GM12878 (cell line): ENCODE measurements at regions not wholly inside any gene's neighbourhood (a gene's known extent, or its start where the extent isn't known, plus 50 kb on each side); places are given as distances from the start of the nearest gene placed in this dataset.

Experiments
- BACH1 ChIP-seq: fragments of 450-650 bp; IDR thresholded peaks from 2 replicates; pipeline ENCODE4 v1.6.1; 2017; ENCODE audit warnings: mild to moderate bottlenecking, borderline replicate concordance
- CHD4 ChIP-seq: fragments of 200-600 bp; sonication (generic); IDR thresholded peaks from 2 replicates; pipeline ENCODE4 v1.6.1; 2016; ENCODE audit warnings: mild to moderate bottlenecking
- EED ChIP-seq: sonication (generic); IDR thresholded peaks from 2 replicates; pipeline ENCODE4 v1.6.1; 2016; ENCODE audit warnings: antibody characterized with exemption, low read depth
- GABPA ChIP-seq: IDR thresholded peaks from 2 replicates; pipeline ENCODE4 v1.6.1; 2014; ENCODE audit warnings: antibody characterized with exemption, low read depth, mild to moderate bottlenecking, inconsistent platforms
- HDAC6 ChIP-seq: fragments of 200-600 bp; sonication (generic); IDR thresholded peaks from one replicate; pipeline ENCODE4 v1.8.0; 2017; ENCODE audit warnings: antibody characterized with exemption; ENCODE audit not compliant: unreplicated experiment
- NFIC ChIP-seq: IDR thresholded peaks from 2 replicates; pipeline ENCODE4 v1.6.1; 2012; ENCODE audit warnings: low read depth, mild to moderate bottlenecking, inconsistent platforms, low read length, moderate library complexity
- RAD21 ChIP-seq: IDR thresholded peaks from 2 replicates; pipeline ENCODE4 v1.6.1; 2011; ENCODE audit warnings: mild to moderate bottlenecking, low read depth, low read length, moderate library complexity; ENCODE audit not compliant: insufficient read depth
- RELA ChIP-seq: fragments of 450-650 bp; IDR thresholded peaks from 2 replicates; pipeline ENCODE4 v1.8.0; 2014; ENCODE audit warnings: borderline replicate concordance; ENCODE audit not compliant: partially characterized antibody
- SIX5 ChIP-seq: IDR thresholded peaks from 2 replicates; pipeline ENCODE4 v1.6.1; 2011; ENCODE audit warnings: mild to moderate bottlenecking, low read depth, low read length, moderate library complexity; ENCODE audit not compliant: severe bottlenecking
- SREBF1 ChIP-seq: IDR thresholded peaks from 2 replicates; pipeline ENCODE4 v1.6.1; 2012; ENCODE audit warnings: mild to moderate bottlenecking, low read length
- ZNF207 ChIP-seq: fragments of 450-650 bp; IDR thresholded peaks from 2 replicates; pipeline ENCODE4 v1.6.1; 2014; ENCODE audit warnings: antibody characterized with exemption, mild to moderate bottlenecking, borderline replicate concordance
- ZNF274 ChIP-seq: IDR thresholded peaks from one replicate; pipeline ENCODE4 v1.8.0; 2011; ENCODE audit not compliant: insufficient read length, insufficient read depth
- TF ChIP-seq, protein P1 (sequence below), 3 experiments: IDR thresholded peaks in 2 of 3; conservative IDR thresholded peaks in 1 of 3; 2 replicates each; pipeline ENCODE4 v1.5.1; 2011; ENCODE audit warnings: low read depth in 3 of 3, low read length in 3 of 3, mild to moderate bottlenecking in 3 of 3, control low read depth in 2 of 3, moderate library complexity in 2 of 3, inconsistent platforms in 1 of 3, mixed read lengths in 1 of 3; ENCODE audit not compliant: control insufficient read depth in 2 of 3, insufficient read depth in 1 of 3; ENCODE audit errors: extremely low read depth in 1 of 3
- TF ChIP-seq, protein P2 (sequence below): fragments of 450-650 bp; formaldehyde crosslinking; IDR thresholded peaks from 2 replicates; pipeline ENCODE4 v1.4.0; 2022; ENCODE audit warnings: mild to moderate bottlenecking, moderate library complexity

DNA sequence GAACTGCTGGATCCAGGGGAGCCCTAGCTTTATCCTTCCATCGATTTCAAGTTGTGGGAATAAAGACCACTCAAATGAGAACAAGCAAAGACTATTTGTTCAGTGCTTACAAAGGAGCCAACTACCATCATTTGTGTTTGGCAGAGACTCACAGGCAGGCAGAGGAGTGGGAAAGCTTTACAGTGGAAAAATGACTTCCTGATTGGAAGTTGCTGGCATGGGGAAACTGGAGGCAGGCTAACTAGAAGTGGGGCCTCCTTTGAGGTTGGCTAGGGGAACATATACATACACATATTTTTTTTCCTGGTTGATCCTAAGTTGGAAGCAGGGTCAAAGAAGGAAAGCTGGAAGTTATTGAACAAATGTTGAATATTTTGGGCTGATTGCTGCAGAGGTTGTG lies 121.7 kb downstream of the ACTBL2 start:
- TF ChIP-seq, protein P1, sequence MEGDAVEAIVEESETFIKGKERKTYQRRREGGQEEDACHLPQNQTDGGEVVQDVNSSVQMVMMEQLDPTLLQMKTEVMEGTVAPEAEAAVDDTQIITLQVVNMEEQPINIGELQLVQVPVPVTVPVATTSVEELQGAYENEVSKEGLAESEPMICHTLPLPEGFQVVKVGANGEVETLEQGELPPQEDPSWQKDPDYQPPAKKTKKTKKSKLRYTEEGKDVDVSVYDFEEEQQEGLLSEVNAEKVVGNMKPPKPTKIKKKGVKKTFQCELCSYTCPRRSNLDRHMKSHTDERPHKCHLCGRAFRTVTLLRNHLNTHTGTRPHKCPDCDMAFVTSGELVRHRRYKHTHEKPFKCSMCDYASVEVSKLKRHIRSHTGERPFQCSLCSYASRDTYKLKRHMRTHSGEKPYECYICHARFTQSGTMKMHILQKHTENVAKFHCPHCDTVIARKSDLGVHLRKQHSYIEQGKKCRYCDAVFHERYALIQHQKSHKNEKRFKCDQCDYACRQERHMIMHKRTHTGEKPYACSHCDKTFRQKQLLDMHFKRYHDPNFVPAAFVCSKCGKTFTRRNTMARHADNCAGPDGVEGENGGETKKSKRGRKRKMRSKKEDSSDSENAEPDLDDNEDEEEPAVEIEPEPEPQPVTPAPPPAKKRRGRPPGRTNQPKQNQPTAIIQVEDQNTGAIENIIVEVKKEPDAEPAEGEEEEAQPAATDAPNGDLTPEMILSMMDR (IDR thresholded peaks at IDR 0.05 in 2 of 3, conservative IDR thresholded peaks at IDR 0.05 in 1 of 3; ENCODE audit: control insufficient read depth in 2 of 3, extremely low read depth in 1 of 3, insufficient read depth in 1 of 3, low read depth in 3 of 3, low read length in 3 of 3): no peak
- no peak for TF ChIP-seq SREBF1
- no peak for TF ChIP-seq GABPA
- no peak for TF ChIP-seq RELA
- TF ChIP-seq EED: no peak
- TF ChIP-seq BACH1: no peak
- no peak for TF ChIP-seq NFIC
- TF ChIP-seq RAD21: no peak
- TF ChIP-seq ZNF274: no peak
- no peak for TF ChIP-seq CHD4
- no peak for TF ChIP-seq HDAC6
- TF ChIP-seq SIX5: no peak
- TF ChIP-seq, protein P2, sequence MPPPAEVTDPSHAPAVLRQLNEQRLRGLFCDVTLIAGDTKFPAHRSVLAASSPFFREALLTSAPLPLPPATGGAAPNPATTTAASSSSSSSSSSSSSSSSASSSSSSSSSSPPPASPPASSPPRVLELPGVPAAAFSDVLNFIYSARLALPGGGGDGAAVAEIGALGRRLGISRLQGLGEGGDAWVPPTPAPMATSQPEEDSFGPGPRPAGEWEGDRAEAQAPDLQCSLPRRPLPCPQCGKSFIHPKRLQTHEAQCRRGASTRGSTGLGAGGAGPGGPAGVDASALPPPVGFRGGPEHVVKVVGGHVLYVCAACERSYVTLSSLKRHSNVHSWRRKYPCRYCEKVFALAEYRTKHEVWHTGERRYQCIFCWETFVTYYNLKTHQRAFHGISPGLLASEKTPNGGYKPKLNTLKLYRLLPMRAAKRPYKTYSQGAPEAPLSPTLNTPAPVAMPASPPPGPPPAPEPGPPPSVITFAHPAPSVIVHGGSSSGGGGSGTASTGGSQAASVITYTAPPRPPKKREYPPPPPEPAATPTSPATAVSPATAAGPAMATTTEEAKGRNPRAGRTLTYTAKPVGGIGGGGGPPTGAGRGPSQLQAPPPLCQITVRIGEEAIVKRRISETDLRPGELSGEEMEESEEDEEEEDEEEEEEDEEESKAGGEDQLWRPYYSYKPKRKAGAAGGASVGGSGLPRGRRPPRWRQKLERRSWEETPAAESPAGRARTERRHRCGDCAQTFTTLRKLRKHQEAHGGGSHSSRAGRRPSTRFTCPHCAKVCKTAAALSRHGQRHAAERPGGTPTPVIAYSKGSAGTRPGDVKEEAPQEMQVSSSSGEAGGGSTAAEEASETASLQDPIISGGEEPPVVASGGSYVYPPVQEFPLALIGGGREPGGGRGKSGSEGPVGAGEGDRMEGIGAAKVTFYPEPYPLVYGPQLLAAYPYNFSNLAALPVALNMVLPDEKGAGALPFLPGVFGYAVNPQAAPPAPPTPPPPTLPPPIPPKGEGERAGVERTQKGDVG (CRISPR knock-in tag): no peak
- TF ChIP-seq ZNF207: no peak
